NB4 (cell line): ENCODE measurements at regions not wholly inside any gene's neighbourhood (a gene's known extent, or its start where the extent isn't known, plus 50 kb on each side); places are given as distances from the start of the nearest gene placed in this dataset.

Source experiments
- POLR2A ChIP-seq: IDR thresholded peaks from 2 replicates; pipeline ENCODE4 v1.6.1; 2011; ENCODE audit warnings: mild to moderate bottlenecking; ENCODE audit not compliant: insufficient read length; ENCODE audit errors: extremely low read depth
- TF ChIP-seq, protein P1 (sequence below): IDR thresholded peaks from one replicate; pipeline ENCODE4 v1.5.1; 2012; ENCODE audit warnings: low read depth, low read length

DNA sequence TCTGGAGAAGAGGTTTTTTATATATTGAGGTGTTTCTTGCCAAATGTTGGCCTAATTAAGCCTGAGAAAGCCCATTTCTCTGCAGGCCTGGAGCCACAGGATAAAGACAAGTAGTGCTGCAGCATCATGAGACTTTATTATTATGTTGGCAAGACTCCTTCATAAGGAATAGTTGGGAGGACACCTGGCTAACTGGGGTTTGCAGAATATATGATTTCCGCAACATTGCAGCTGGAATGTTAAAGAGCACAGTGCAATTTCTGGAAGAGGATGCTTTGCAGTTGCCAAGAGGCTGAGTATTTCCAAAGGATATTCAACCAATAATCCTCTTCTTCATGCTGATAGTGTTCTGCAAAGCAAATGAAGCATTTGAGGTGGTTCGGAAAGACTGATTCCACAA lies 1512.8 kb upstream of the LRRTM3 start:
- TF ChIP-seq, protein P1, sequence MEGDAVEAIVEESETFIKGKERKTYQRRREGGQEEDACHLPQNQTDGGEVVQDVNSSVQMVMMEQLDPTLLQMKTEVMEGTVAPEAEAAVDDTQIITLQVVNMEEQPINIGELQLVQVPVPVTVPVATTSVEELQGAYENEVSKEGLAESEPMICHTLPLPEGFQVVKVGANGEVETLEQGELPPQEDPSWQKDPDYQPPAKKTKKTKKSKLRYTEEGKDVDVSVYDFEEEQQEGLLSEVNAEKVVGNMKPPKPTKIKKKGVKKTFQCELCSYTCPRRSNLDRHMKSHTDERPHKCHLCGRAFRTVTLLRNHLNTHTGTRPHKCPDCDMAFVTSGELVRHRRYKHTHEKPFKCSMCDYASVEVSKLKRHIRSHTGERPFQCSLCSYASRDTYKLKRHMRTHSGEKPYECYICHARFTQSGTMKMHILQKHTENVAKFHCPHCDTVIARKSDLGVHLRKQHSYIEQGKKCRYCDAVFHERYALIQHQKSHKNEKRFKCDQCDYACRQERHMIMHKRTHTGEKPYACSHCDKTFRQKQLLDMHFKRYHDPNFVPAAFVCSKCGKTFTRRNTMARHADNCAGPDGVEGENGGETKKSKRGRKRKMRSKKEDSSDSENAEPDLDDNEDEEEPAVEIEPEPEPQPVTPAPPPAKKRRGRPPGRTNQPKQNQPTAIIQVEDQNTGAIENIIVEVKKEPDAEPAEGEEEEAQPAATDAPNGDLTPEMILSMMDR, result no peak
- TF ChIP-seq POLR2A, result no peak
